ENCODE measurements at regions not wholly inside any gene's neighbourhood (a gene's known extent, or its start where the extent isn't known, plus 50 kb on each side); places are given as distances from the start of the nearest gene placed in this dataset.
"Not testable (repeated sequence)": the region's sequence is repeated elsewhere in the genome, so short reads cannot be mapped to it uniquely, and the experiment has no call there.

GRCh38 chr7:80346704-80347103 lies 165.2 kb downstream of the GNAT3 start:
- DNase-seq: no peak

GRCh38 chr7:80335511-80336231 lies 176.2 kb downstream of the GNAT3 start:
- no peak for DNase-seq

- no peak for DNase-seq
These were observed 177.0 kb downstream of the GNAT3 start for GRCh38 chr7:80334908-80335307.

GRCh38 chr7:80334196-80334595 lies 177.7 kb downstream of the GNAT3 start:
- DNase-seq: no peak

- DNase-seq: no peak
These were observed 178.8 kb downstream of the GNAT3 start for GRCh38 chr7:80333040-80333439.

- DNase-seq: no peak
These were observed 181.4 kb downstream of the GNAT3 start for GRCh38 chr7:80330434-80330833.

GRCh38 chr7:80324032-80324431 lies 187.8 kb downstream of the GNAT3 start:
- DNase-seq: no peak

GRCh38 chr7:80319461-80319860 lies 184.8 kb downstream of the GNAI1 start:
- DNase-seq: no peak

GRCh38 chr7:80318081-80318480 lies 183.4 kb downstream of the GNAI1 start:
- no peak for DNase-seq

GRCh38 chr7:80316811-80317210 lies 182.2 kb downstream of the GNAI1 start:
- no peak for DNase-seq

- no peak for DNase-seq
These were observed 179.1 kb downstream of the GNAI1 start for GRCh38 chr7:80313716-80314115.

- DNase-seq: no peak
These were observed 178.5 kb downstream of the GNAI1 start for GRCh38 chr7:80313067-80313626.

GRCh38 chr7:80312139-80312661 lies 177.6 kb downstream of the GNAI1 start:
- no peak for DNase-seq

- no peak for DNase-seq
These were observed 176.7 kb downstream of the GNAI1 start for GRCh38 chr7:80311313-80311712.

GRCh38 chr7:80309971-80310549 lies 175.4 kb downstream of the GNAI1 start:
- no peak for DNase-seq

- no peak for DNase-seq
These were observed 174.7 kb downstream of the GNAI1 start for GRCh38 chr7:80309377-80309776.

- DNase-seq: peak; percentile 1 to 13
These were observed 172.7 kb downstream of the GNAI1 start for GRCh38 chr7:80307227-80307856.

GRCh38 chr7:80303315-80303714 lies 168.7 kb downstream of the GNAI1 start:
- DNase-seq: no peak

GRCh38 chr7:80302636-80303035 lies 168.0 kb downstream of the GNAI1 start:
- DNase-seq: no peak

GRCh38 chr7:80302078-80302477 lies 167.4 kb downstream of the GNAI1 start:
- DNase-seq: no peak

GRCh38 chr7:80298201-80298600 lies 163.6 kb downstream of the GNAI1 start:
- no peak for DNase-seq

GRCh38 chr7:80294346-80294745 lies 159.7 kb downstream of the GNAI1 start:
- no peak for DNase-seq

- not testable (repeated sequence) for DNase-seq
These were observed 158.0 kb downstream of the GNAI1 start for GRCh38 chr7:80292634-80293033.

All from Kasumi-1 (cell line).